PFSK-1 (cell line): ENCODE measurements at regions not wholly inside any gene's neighbourhood (a gene's known extent, or its start where the extent isn't known, plus 50 kb on each side); places are given as distances from the start of the nearest gene placed in this dataset.

Experiments
- FOXP2 ChIP-seq: optimal IDR thresholded peaks from 2 replicates; pipeline ENCODE3; 2011; ENCODE audit warnings: borderline replicate concordance, control low read depth, inconsistent platforms; ENCODE audit not compliant: insufficient read depth; ENCODE audit errors: extremely low read length, extremely low read depth
- POLR2AphosphoS5 ChIP-seq: IDR thresholded peaks from 2 replicates; pipeline ENCODE4 v1.6.1; 2012; ENCODE audit warnings: low read depth, mild to moderate bottlenecking, control low read depth, low read length, moderate library complexity
- SIN3A ChIP-seq: IDR thresholded peaks from 2 replicates; pipeline ENCODE4 v1.6.1; 2012; ENCODE audit warnings: mild to moderate bottlenecking, low read length, moderate library complexity, borderline replicate concordance; ENCODE audit not compliant: insufficient read depth
- TAF1 ChIP-seq: IDR thresholded peaks from 2 replicates; pipeline ENCODE4 v1.6.1; 2012; ENCODE audit warnings: low read length, control low read depth, borderline replicate concordance; ENCODE audit not compliant: insufficient read depth
- TF ChIP-seq, protein P1 (sequence below), 2 experiments: IDR thresholded peaks; 2 replicates each; pipeline versions ENCODE4 v1.6.1 to v1.8.0; 2011 to 2012; ENCODE audit warnings: low read depth in 2 of 2, low read length in 2 of 2, control low read depth in 1 of 2, inconsistent platforms in 1 of 2, mild to moderate bottlenecking in 1 of 2, moderate library complexity in 1 of 2; ENCODE audit not compliant: insufficient read depth in 1 of 2

DNA sequence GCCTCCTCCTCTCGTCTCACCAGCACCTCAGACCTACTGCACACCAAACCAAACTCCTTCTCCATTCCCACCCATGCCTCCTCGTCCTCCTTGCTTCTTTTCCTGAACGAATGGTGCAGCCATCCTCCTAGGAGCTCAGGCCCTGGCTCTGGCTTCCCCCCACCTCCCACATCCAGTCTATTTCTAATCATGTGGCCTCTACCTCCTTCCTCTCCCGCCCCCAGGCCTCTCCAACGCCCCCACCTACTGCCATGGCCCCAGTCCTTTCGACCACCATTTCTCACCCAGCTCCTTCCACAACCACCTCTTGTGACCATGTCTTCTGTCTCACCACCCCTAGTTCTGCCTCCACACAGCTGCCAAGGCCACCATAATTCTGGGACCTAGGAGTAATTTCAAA, 127.1 kb downstream of the PJA1 start:
- TF ChIP-seq POLR2AphosphoS5, result no peak
- TF ChIP-seq FOXP2, result no peak
- TF ChIP-seq, protein P1, sequence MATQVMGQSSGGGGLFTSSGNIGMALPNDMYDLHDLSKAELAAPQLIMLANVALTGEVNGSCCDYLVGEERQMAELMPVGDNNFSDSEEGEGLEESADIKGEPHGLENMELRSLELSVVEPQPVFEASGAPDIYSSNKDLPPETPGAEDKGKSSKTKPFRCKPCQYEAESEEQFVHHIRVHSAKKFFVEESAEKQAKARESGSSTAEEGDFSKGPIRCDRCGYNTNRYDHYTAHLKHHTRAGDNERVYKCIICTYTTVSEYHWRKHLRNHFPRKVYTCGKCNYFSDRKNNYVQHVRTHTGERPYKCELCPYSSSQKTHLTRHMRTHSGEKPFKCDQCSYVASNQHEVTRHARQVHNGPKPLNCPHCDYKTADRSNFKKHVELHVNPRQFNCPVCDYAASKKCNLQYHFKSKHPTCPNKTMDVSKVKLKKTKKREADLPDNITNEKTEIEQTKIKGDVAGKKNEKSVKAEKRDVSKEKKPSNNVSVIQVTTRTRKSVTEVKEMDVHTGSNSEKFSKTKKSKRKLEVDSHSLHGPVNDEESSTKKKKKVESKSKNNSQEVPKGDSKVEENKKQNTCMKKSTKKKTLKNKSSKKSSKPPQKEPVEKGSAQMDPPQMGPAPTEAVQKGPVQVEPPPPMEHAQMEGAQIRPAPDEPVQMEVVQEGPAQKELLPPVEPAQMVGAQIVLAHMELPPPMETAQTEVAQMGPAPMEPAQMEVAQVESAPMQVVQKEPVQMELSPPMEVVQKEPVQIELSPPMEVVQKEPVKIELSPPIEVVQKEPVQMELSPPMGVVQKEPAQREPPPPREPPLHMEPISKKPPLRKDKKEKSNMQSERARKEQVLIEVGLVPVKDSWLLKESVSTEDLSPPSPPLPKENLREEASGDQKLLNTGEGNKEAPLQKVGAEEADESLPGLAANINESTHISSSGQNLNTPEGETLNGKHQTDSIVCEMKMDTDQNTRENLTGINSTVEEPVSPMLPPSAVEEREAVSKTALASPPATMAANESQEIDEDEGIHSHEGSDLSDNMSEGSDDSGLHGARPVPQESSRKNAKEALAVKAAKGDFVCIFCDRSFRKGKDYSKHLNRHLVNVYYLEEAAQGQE (IDR thresholded peaks at IDR 0.05; ENCODE audit: insufficient read depth in 1 of 2, low read depth in 2 of 2, low read length in 2 of 2), result no peak
- no peak for TF ChIP-seq TAF1
- no peak for TF ChIP-seq SIN3A

DNA sequence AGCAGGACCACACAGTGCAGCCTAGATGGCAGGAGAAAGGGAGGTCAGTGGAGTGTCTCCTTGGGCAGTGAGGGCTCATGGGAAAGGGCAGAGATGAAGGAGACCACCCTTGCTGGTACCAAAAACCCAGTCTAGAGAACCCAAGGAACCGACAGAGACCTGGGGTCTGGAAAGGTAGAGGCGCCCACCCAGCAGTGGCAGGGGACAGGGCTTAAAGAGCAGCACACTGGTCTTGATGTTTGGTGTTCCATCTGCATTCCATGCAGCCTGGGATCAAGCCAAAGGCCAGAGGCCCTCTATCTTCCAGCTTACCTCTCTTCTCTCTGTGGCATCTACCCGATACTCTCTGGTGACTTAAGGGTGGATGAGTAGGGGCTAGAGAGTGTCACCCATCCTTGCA, 127.5 kb downstream of the PJA1 start:
- TF ChIP-seq SIN3A, result no peak
- TF ChIP-seq, protein P1 (IDR thresholded peaks at IDR 0.05; ENCODE audit: insufficient read depth in 1 of 2, low read depth in 2 of 2, low read length in 2 of 2), result no peak
- TF ChIP-seq FOXP2, result no peak
- no peak for TF ChIP-seq TAF1
- no peak for TF ChIP-seq POLR2AphosphoS5

- TF ChIP-seq, protein P1 (IDR thresholded peaks at IDR 0.05; ENCODE audit: insufficient read depth in 1 of 2, low read depth in 2 of 2, low read length in 2 of 2), result no peak
- no peak for TF ChIP-seq POLR2AphosphoS5
Observed at GRCh38 chrX:69036674-69037573, 128.3 kb downstream of the PJA1 start.

- TF ChIP-seq, protein P1 (IDR thresholded peaks at IDR 0.05; ENCODE audit: insufficient read depth in 1 of 2, low read depth in 2 of 2, low read length in 2 of 2), result no peak
- TF ChIP-seq FOXP2, result no peak
- no peak for TF ChIP-seq POLR2AphosphoS5
- no peak for TF ChIP-seq TAF1
- no peak for TF ChIP-seq SIN3A
Observed at GRCh38 chrX:69034451-69034850, 130.8 kb downstream of the PJA1 start.

- TF ChIP-seq FOXP2 (no peak), TAF1 (no peak), POLR2AphosphoS5 (no peak), SIN3A (no peak)
- TF ChIP-seq, protein P1 (IDR thresholded peaks at IDR 0.05; ENCODE audit: insufficient read depth in 1 of 2, low read depth in 2 of 2, low read length in 2 of 2), result no peak
Observed at GRCh38 chrX:69033936-69034335, 131.3 kb downstream of the PJA1 start.
